Gastroesophageal sphincter (tissue), 4 donors: ENCODE measurements at regions not wholly inside any gene's neighbourhood (a gene's known extent, or its start where the extent isn't known, plus 50 kb on each side); places are given as distances from the start of the nearest gene placed in this dataset.

Experiments
- ATAC-seq: fragments of 150-250 bp; one replicate; pipeline ENCODE4 v1.9.1; 2016; ENCODE audit warnings: mild to moderate bottlenecking, moderate library complexity
- H3K27ac ChIP-seq, 4 donors: fragments of 200-600 bp; sonication (generic) in 3 of 4; 1 replicate in 3 of 4; 2 replicates in 1 of 4; pipeline ENCODE4 v1.5.1; 2016 to 2019
- H3K27me3 ChIP-seq: fragments of 200-600 bp; sonication (generic); one replicate; pipeline ENCODE4 v1.5.1; 2019
- H3K36me3 ChIP-seq, 2 donors: fragments of 200-600 bp; sonication (generic); one replicate each; pipeline ENCODE4 v1.5.1; 2019; ENCODE audit warnings: control low read depth in 1 of 2
- H3K4me1 ChIP-seq, 3 donors: fragments of 200-600 bp; sonication (generic); 1 replicate in 2 of 3; 2 replicates in 1 of 3; pipeline ENCODE4 v1.5.1; 2016 to 2019; ENCODE audit warnings: control low read depth in 2 of 3
- H3K4me3 ChIP-seq, 2 donors: fragments of 200-600 bp; sonication (generic); one replicate each; pipeline ENCODE4 v1.5.1; 2019; ENCODE audit warnings: mild to moderate bottlenecking in 1 of 2, moderate library complexity in 1 of 2
- H3K9me3 ChIP-seq, 3 donors: fragments of 200-600 bp; sonication (generic); one replicate each; pipeline ENCODE4 v1.5.1; 2017 to 2019; ENCODE audit warnings: control low read depth in 2 of 3
- CTCF ChIP-seq, 4 experiments: fragments of 200-600 bp in 2 of 4; fragments of 450-650 bp in 2 of 4; sonication (generic) in 1 of 4; IDR thresholded peaks; one replicate each; pipeline ENCODE4 v1.5.1; 2017 to 2019; ENCODE audit warnings: antibody characterized with exemption in 4 of 4, mild to moderate bottlenecking in 2 of 4, moderate library complexity in 2 of 4
- EP300 ChIP-seq: sonication (generic); formaldehyde crosslinking; IDR thresholded peaks from one replicate; pipeline ENCODE4 v1.6.1; 2017; ENCODE audit warnings: antibody characterized with exemption, mild to moderate bottlenecking
- POLR2A ChIP-seq, 2 donors: fragments of 450-650 bp; IDR thresholded peaks; one replicate each; pipeline ENCODE4 v1.6.1; 2017; ENCODE audit warnings: antibody characterized with exemption in 2 of 2, mild to moderate bottlenecking in 2 of 2, moderate library complexity in 1 of 2
- POLR2AphosphoS5 ChIP-seq: sonication (generic); formaldehyde crosslinking; IDR thresholded peaks from one replicate; pipeline ENCODE4 v1.6.1; 2017; ENCODE audit warnings: antibody characterized with exemption
- WGBS, 2 donors: methylation state at CpG; one replicate each; pipeline ENCODE4 v1.1.5; 2018; ENCODE audit warnings: low coverage in 1 of 2; 5-methylcytosine and 5-hydroxymethylcytosine counted together

GRCh38 chr14:101349108-101349507, 212.2 kb upstream of the DIO3 start:
- Histone ChIP-seq H3K4me1 (no peaks in the 10 kb centered on the region), H3K9me3 (peaks cover 0 to 11% (median 0%) of the 10 kb centered on the region in 3 donors), H3K4me3 (no peak overlapping the region), H3K27me3 (no peaks in the 10 kb centered on the region), H3K27ac (no peak overlapping the region), H3K36me3 (no peaks in the 10 kb centered on the region)
- no peak for ATAC-seq
- TF ChIP-seq CTCF (IDR thresholded peaks at IDR 0.05) (no peak), EP300 (no peak), POLR2AphosphoS5 (no peak), POLR2A (IDR thresholded peaks at IDR 0.05) (no peak)
- no CpG with 5 or more reads among the region's 3 CpGs for WGBS, 2 donors

GRCh38 chr14:101350021-101350420, 211.3 kb upstream of the DIO3 start:
- no peak for TF ChIP-seq POLR2AphosphoS5
- WGBS, 2 donors = 100% methylated on average over 2 of the region's 4 CpGs; no CpG with 5 or more reads in 1 of the 2 donors
- peaks cover 0 to 21% (median 0%) of the 10 kb centered on the region in 3 donors for H3K9me3 ChIP-seq
- H3K36me3 ChIP-seq = no peaks in the 10 kb centered on the region
- no peak for ATAC-seq
- H3K4me3 ChIP-seq = no peak overlapping the region
- no peaks in the 10 kb centered on the region for H3K4me1 ChIP-seq
- H3K27me3 ChIP-seq = no peaks in the 10 kb centered on the region
- H3K27ac ChIP-seq = no peak overlapping the region

GRCh38 chr14:101350691-101351090, 210.6 kb upstream of the DIO3 start:
- no peaks in the 10 kb centered on the region for H3K27me3 ChIP-seq
- H3K4me3 ChIP-seq = no peak overlapping the region
- WGBS, 2 donors = 76 to 81% methylated on average over 3 to 4 of the region's 5 CpGs
- peaks cover 0 to 26% (median 0%) of the 10 kb centered on the region in 3 donors for H3K9me3 ChIP-seq
- no peak overlapping the region for H3K27ac ChIP-seq
- H3K36me3 ChIP-seq = no peaks in the 10 kb centered on the region
- TF ChIP-seq CTCF (IDR thresholded peaks at IDR 0.05) = no peak
- no peak for TF ChIP-seq POLR2A (IDR thresholded peaks at IDR 0.05)
- no peak for TF ChIP-seq POLR2AphosphoS5
- TF ChIP-seq EP300 = no peak
- ATAC-seq = no peak
- H3K4me1 ChIP-seq = no peaks in the 10 kb centered on the region

- Histone ChIP-seq H3K4me1 (no peaks in the 10 kb centered on the region), H3K9me3 (peaks cover 0 to 26% (median 0%) of the 10 kb centered on the region in 3 donors), H3K27me3 (no peaks in the 10 kb centered on the region), H3K27ac (no peak overlapping the region), H3K4me3 (no peak overlapping the region), H3K36me3 (no peaks in the 10 kb centered on the region)
- WGBS, 2 donors = 43 to 61% methylated on average over 4 to 7 of the region's 7 CpGs
- TF ChIP-seq POLR2A (IDR thresholded peaks at IDR 0.05) (no peak), POLR2AphosphoS5 (no peak), CTCF (IDR thresholded peaks at IDR 0.05) (no peak), EP300 (no peak)
- no peak for ATAC-seq
Measured at GRCh38 chr14:101351146-101351545, 210.1 kb upstream of the DIO3 start.

GRCh38 chr14:101351769-101352168, 209.5 kb upstream of the DIO3 start:
- WGBS, 2 donors = no CpG with 5 or more reads among the region's 5 CpGs
- TF ChIP-seq CTCF (IDR thresholded peaks at IDR 0.05) = no peak
- no peak for TF ChIP-seq POLR2AphosphoS5
- TF ChIP-seq POLR2A (IDR thresholded peaks at IDR 0.05) = no peak
- TF ChIP-seq EP300 = no peak
- Histone ChIP-seq H3K27me3 (no peaks in the 10 kb centered on the region), H3K9me3 (peaks cover 0 to 26% (median 0%) of the 10 kb centered on the region in 3 donors), H3K27ac (no peak overlapping the region), H3K4me1 (no peaks in the 10 kb centered on the region), H3K36me3 (no peaks in the 10 kb centered on the region), H3K4me3 (no peak overlapping the region)
- no peak for ATAC-seq
